Body of pancreas (tissue), 4 donors: ENCODE measurements at regions not wholly inside any gene's neighbourhood (a gene's known extent, or its start where the extent isn't known, plus 50 kb on each side); places are given as distances from the start of the nearest gene placed in this dataset.
A peak's percentile ranks its signal among the peaks of the same experiment; 100 is the strongest.

ENCODE experiments used
- ATAC-seq: fragments of 150-250 bp; one replicate; pipeline ENCODE4 v1.9.1; 2016
- DNase-seq, 4 donors: peaks; one replicate each; pipeline ENCODE4 v3.0.0-alpha.2; 2019
- H3K27ac ChIP-seq, 4 donors: fragments of 200-600 bp; sonication (generic); 1 replicate in 3 of 4; 2 replicates in 1 of 4; pipeline versions ENCODE4 v1.5.1 to v1.6.1; 2016 to 2019; ENCODE audit warnings: mild to moderate bottlenecking in 1 of 4, mixed read lengths in 1 of 4, moderate library complexity in 1 of 4
- H3K27me3 ChIP-seq, 2 donors: fragments of 200-600 bp; sonication (generic); one replicate each; pipeline ENCODE4 v1.6.0; 2016; ENCODE audit warnings: mild to moderate bottlenecking in 1 of 2
- H3K36me3 ChIP-seq, 2 donors: fragments of 200-600 bp; sonication (generic); replicated peaks in 1 of 2; 2 replicates each; pipeline ENCODE4 v1.5.1; 2016; ENCODE audit warnings: low read depth in 2 of 2; ENCODE audit not compliant: insufficient read depth in 1 of 2
- H3K4me1 ChIP-seq: fragments of 200-600 bp; sonication (generic); one replicate; pipeline ENCODE4 v1.6.0; 2016
- H3K4me3 ChIP-seq, 2 donors: fragments of 200-600 bp; sonication (generic); 1 replicate in 1 of 2; 2 replicates in 1 of 2; pipeline ENCODE4 v1.5.1; 2016 to 2019
- H3K9me3 ChIP-seq, 3 donors: fragments of 200-600 bp; sonication (generic); 1 replicate in 2 of 3; 2 replicates in 1 of 3; pipeline ENCODE4 v1.5.1; 2016
- CTCF ChIP-seq, 7 experiments: fragments of 450-650 bp in 4 of 7; fragments of 200-600 bp in 3 of 7; sonication (generic) in 3 of 7; IDR thresholded peaks; one replicate each; pipeline ENCODE4 v1.5.1; 2016 to 2019; ENCODE audit warnings: antibody characterized with exemption in 7 of 7
- POLR2A ChIP-seq, 3 donors: fragments of 450-650 bp; IDR thresholded peaks; one replicate each; pipeline ENCODE4 v1.6.1; 2016; ENCODE audit warnings: antibody characterized with exemption in 3 of 3, mild to moderate bottlenecking in 2 of 3
- WGBS, 2 donors: methylation state at CpG; one replicate each; pipeline ENCODE4 v1.1.5; 2017; 5-methylcytosine and 5-hydroxymethylcytosine counted together
- intact Hi-C: fragments of 100-400 bp; cut with DNase I; formaldehyde crosslinking; loops from one replicate; pipeline ENCODE4 v1.15.1; 2023

GRCh38 chr3:72009851-72010443 is 225.0 kb upstream of the PROK2 start:
- DNase-seq: peak in 1 of 4 donors; percentile 37
- ATAC-seq: no peak

DNA sequence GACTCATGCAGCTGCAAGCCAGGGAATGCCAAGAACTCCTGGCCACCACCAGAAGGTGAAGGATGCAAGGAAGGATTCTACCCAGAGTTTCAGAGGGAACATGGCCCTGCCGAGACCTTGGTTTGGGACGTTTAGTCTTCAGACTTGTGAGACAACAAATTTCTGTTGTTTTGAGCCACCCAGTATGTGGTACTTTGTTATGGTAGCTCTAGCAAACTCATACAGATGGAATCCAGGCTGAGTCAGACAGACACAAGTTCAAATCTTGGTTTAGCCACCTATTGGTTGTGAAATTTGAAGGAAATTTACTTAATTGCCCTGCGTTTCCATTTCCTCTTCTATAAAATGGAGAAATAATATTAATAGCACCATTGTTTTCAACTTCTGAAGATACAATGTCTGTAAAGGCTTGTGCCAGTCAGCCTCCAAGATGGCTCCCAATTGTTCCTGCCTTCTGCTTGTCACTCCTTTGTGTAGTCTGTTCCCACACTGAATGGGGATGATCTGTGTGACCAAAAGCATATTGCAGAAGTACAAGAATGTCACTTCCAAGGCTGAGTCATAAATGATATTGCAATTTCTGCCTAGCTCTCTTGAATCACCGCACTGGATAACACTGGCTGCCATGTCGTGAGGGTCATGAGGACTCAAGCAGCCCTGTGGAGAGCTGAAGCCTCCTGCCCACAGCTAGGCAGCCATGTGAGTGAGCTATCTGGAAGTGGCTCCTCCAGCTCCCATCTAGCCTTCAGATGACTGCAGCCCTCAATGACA is 223.5 kb upstream of the PROK2 start:
- TF ChIP-seq CTCF (IDR thresholded peaks at IDR 0.05): no peak
- no peak for TF ChIP-seq POLR2A (IDR thresholded peaks at IDR 0.05)
- no peak for ATAC-seq
- Histone ChIP-seq H3K27me3 (no peaks in the 10 kb centered on the region), H3K4me1 (no peaks in the 10 kb centered on the region), H3K36me3 (no peaks in the 10 kb centered on the region), H3K4me3 (no peak overlapping the region), H3K9me3 (no peaks in the 10 kb centered on the region), H3K27ac (no peak overlapping the region)
- WGBS, 2 donors: 69 to 90% methylated on average over 5 of the region's 5 CpGs
- DNase-seq: peak in 1 of 4 donors; percentile 31
- intact Hi-C loops: no loop called here

More at GRCh38 chr3:72009851-72010443, 225.0 kb upstream of the PROK2 start:
- no peaks in the 10 kb centered on the region for H3K36me3 ChIP-seq
- H3K9me3 ChIP-seq: no peaks in the 10 kb centered on the region
- no peak overlapping the region for H3K27ac ChIP-seq
- no peak overlapping the region for H3K4me3 ChIP-seq
- intact Hi-C loops: no loop called here
- WGBS, 2 donors: 66 to 70% methylated on average over 8 of the region's 8 CpGs
- no peaks in the 10 kb centered on the region for H3K27me3 ChIP-seq
- TF ChIP-seq CTCF (IDR thresholded peaks at IDR 0.05) (no peak), POLR2A (IDR thresholded peaks at IDR 0.05) (no peak)
- no peaks in the 10 kb centered on the region for H3K4me1 ChIP-seq

DNA sequence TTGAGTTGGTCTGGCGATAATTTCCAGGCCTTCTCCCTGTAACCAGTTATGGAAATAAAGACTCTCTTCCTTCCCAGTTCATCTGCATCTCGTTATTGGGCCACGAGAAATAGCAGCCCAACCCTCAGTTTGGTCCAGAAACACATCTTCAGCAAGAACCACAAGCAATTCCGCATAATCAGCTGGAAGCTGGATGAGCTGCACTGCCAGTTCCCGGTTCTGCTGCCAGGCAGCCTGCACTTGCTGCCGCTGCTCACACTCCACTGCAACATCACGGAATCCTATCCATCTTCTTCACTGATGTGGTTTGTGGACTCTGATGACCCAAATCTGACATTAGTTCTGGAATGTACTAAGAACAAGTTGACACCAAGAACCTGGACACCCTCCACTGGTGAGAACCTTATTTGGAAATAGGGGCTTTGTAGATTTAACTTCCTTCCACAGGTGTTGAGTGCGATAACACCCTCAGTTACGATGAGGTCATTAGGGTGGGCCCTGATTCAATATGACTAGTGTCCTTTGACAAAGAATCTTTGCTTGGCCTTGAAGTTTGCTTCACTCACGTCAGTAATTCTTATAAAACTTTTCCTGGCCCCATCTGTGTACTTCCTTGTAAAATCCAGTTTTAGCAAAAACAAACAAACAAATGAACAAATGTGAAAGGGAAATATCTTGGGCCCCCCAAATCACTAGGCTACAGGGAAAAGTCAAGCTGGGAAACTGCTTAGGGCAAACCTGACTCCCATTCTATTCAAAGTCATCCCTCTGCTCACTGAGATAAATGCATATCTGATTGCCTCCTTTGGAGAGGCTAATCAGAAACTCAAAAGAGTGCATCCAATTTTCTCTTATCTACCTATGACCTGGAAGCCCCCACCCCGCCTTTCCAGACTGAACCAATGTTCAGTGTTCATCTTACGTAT is 221.9 kb upstream of the PROK2 start:
- intact Hi-C loops: no loop called here
- Histone ChIP-seq H3K27me3 (no peaks in the 10 kb centered on the region), H3K27ac (no peak overlapping the region), H3K36me3 (no peaks in the 10 kb centered on the region), H3K9me3 (no peaks in the 10 kb centered on the region), H3K4me1 (no peaks in the 10 kb centered on the region), H3K4me3 (no peak overlapping the region)
- TF ChIP-seq POLR2A (IDR thresholded peaks at IDR 0.05) (no peak), CTCF (IDR thresholded peaks at IDR 0.05) (no peak)
- no peak for DNase-seq
- ATAC-seq: no peak
- WGBS, 2 donors: 82 to 88% methylated on average over 12 of the region's 12 CpGs

DNA sequence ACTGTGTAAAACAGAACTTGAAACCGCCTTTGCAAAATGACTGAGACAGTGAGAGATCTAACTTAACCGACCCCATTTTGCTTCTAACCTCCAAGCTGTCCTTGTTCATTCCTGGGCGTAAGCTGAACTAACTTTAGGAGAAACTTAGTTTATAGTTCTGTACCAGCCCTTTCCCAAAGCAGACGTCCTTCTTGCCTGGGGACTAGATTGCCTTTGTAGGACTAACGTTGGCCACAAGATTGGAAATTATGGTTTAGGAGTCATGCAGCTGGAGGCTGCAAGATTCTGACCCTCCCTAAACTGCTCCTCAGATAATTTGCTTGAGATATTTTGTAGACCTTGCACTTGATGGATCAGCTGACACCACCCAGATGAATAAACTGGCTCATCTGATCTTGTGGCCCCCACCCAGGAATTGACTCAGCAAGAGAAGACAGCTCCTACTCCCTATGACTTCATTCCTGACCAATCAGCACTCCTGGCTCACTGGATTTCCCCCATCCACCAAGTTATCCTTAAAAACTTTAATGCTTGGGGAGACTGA is 219.9 kb upstream of the PROK2 start:
- Histone ChIP-seq H3K4me3 (no peak overlapping the region), H3K27ac (no peak overlapping the region), H3K36me3 (no peaks in the 10 kb centered on the region), H3K4me1 (no peaks in the 10 kb centered on the region), H3K9me3 (no peaks in the 10 kb centered on the region), H3K27me3 (no peaks in the 10 kb centered on the region)
- DNase-seq (no peak), ATAC-seq (no peak)
- intact Hi-C loops: no loop called here
- TF ChIP-seq CTCF (IDR thresholded peaks at IDR 0.05) (no peak), POLR2A (IDR thresholded peaks at IDR 0.05) (no peak)
- WGBS, 2 donors: 85 to 88% methylated on average over 5 of the region's 5 CpGs
